RCC 7860 (cell line): ENCODE measurements at regions not wholly inside any gene's neighbourhood (a gene's known extent, or its start where the extent isn't known, plus 50 kb on each side); places are given as distances from the start of the nearest gene placed in this dataset.
"Not testable (repeated sequence)": the region's sequence is repeated elsewhere in the genome, so short reads cannot be mapped to it uniquely, and the experiment has no call there.

Source experiments
- DNase-seq: peaks from one replicate; pipeline ENCODE4 v3.0.0-alpha.2; 2015; ENCODE audit warnings: low spot score
- FAIRE-seq: peaks from 2 replicates; lab custom pipeline; 2012; peaks lifted over from hg19 to GRCh38; lab: Jason Lieb, UNC

- FAIRE-seq (no peak), DNase-seq (no peak)
These were observed 129.2 kb downstream of the GLUL start for GRCh38 chr1:182262425-182262824.

- DNase-seq (no peak), FAIRE-seq (no peak)
These were observed 129.9 kb downstream of the GLUL start for GRCh38 chr1:182261655-182262054.

GRCh38 chr1:182260516-182260915 lies 131.1 kb downstream of the GLUL start:
- FAIRE-seq = no peak
- no peak for DNase-seq

- FAIRE-seq = no peak
- DNase-seq = no peak
These were observed 131.6 kb downstream of the GLUL start for GRCh38 chr1:182259968-182260367.

- FAIRE-seq = no peak
- DNase-seq = no peak
These were observed 132.2 kb downstream of the GLUL start for GRCh38 chr1:182259229-182259872.

- FAIRE-seq (no peak), DNase-seq (no peak)
These were observed 134.1 kb downstream of the GLUL start for GRCh38 chr1:182257369-182258063.

GRCh38 chr1:182256931-182257330 lies 134.7 kb downstream of the GLUL start:
- FAIRE-seq = no peak
- DNase-seq = no peak

GRCh38 chr1:182255494-182255893 lies 136.1 kb downstream of the GLUL start:
- FAIRE-seq = no peak
- no peak for DNase-seq

- FAIRE-seq (no peak), DNase-seq (no peak)
These were observed 138.2 kb downstream of the GLUL start for GRCh38 chr1:182253319-182253860.

- DNase-seq = no peak
- no peak for FAIRE-seq
These were observed 140.0 kb downstream of the GLUL start for GRCh38 chr1:182251561-182251960.

- no peak for FAIRE-seq
- no peak for DNase-seq
These were observed 142.4 kb downstream of the GLUL start for GRCh38 chr1:182249201-182249676.

GRCh38 chr1:182248721-182249120 lies 142.9 kb downstream of the GLUL start:
- DNase-seq = no peak
- no peak for FAIRE-seq

GRCh38 chr1:182247813-182248212 lies 143.8 kb downstream of the GLUL start:
- not testable (repeated sequence) for FAIRE-seq, DNase-seq

GRCh38 chr1:182246783-182247182 lies 144.8 kb downstream of the GLUL start:
- DNase-seq (no peak), FAIRE-seq (no peak)

GRCh38 chr1:182245040-182245439 lies 146.6 kb downstream of the GLUL start:
- FAIRE-seq = no peak

GRCh38 chr1:182244451-182244850 lies 147.1 kb downstream of the GLUL start:
- FAIRE-seq (no peak), DNase-seq (no peak)

More at GRCh38 chr1:182245040-182245439, 146.6 kb downstream of the GLUL start:
- DNase-seq = no peak

GRCh38 chr1:182242641-182243040 lies 148.9 kb downstream of the GLUL start:
- DNase-seq = no peak
- no peak for FAIRE-seq

- FAIRE-seq (no peak), DNase-seq (no peak)
These were observed 151.5 kb downstream of the GLUL start for GRCh38 chr1:182240085-182240484.

GRCh38 chr1:182238421-182238820 lies 153.2 kb downstream of the GLUL start:
- DNase-seq = no peak
- FAIRE-seq = no peak

GRCh38 chr1:182237329-182237728 lies 154.3 kb downstream of the GLUL start:
- DNase-seq (no peak), FAIRE-seq (no peak)

- DNase-seq (no peak), FAIRE-seq (no peak)
These were observed 154.9 kb downstream of the GLUL start for GRCh38 chr1:182236651-182237077.
